Adrenal gland (tissue), 9 donors: ENCODE measurements at regions not wholly inside any gene's neighbourhood (a gene's known extent, or its start where the extent isn't known, plus 50 kb on each side); places are given as distances from the start of the nearest gene placed in this dataset.

Source experiments
- DNase-seq, 7 donors: peaks; one replicate each; pipeline ENCODE4 v3.0.0-alpha.2; 2019 to 2020
- H3K27ac ChIP-seq, 5 donors: fragments of 200-600 bp; sonication (generic) in 4 of 5; 1 replicate in 3 of 5; 2 replicates in 2 of 5; pipeline versions ENCODE4 v1.5.1 to v1.8.0; 2016 to 2020; ENCODE audit warnings: mild to moderate bottlenecking in 1 of 5
- H3K27me3 ChIP-seq: fragments of 200-600 bp; 2 replicates; pipeline ENCODE4 v1.8.0; 2021
- H3K36me3 ChIP-seq, 2 donors: fragments of 200-600 bp; replicated peaks in 1 of 2; 1 replicate in 1 of 2; 2 replicates in 1 of 2; pipeline versions ENCODE4 v1.5.1 to v1.8.0; 2018 to 2022
- H3K4me1 ChIP-seq, 2 donors: fragments of 200-600 bp; replicated peaks in 1 of 2; 1 replicate in 1 of 2; 2 replicates in 1 of 2; pipeline versions ENCODE4 v1.5.1 to v1.8.0; 2018 to 2021
- H3K4me3 ChIP-seq, 4 donors: fragments of 200-600 bp; sonication (generic) in 3 of 4; one replicate each; pipeline ENCODE4 v1.5.1; 2016 to 2018
- H3K9me3 ChIP-seq, 3 donors: fragments of 200-600 bp; sonication (generic) in 1 of 3; replicated peaks in 1 of 3; 1 replicate in 2 of 3; 2 replicates in 1 of 3; pipeline versions ENCODE4 v1.5.1 to v1.8.0; 2016 to 2021
- CTCF ChIP-seq, 6 experiments: fragments of 450-650 bp in 4 of 6; fragments of 200-600 bp in 2 of 6; sonication (generic) in 1 of 6; IDR thresholded peaks; 1 replicate in 5 of 6; 2 replicates in 1 of 6; pipeline versions ENCODE4 v1.5.1 to v1.8.0; 2016 to 2021; ENCODE audit warnings: antibody characterized with exemption in 6 of 6, mild to moderate bottlenecking in 2 of 6, moderate library complexity in 1 of 6
- POLR2A ChIP-seq, 2 donors: fragments of 450-650 bp; IDR thresholded peaks; one replicate each; pipeline ENCODE4 v1.6.1; 2017; ENCODE audit warnings: antibody characterized with exemption in 2 of 2, mild to moderate bottlenecking in 2 of 2, moderate library complexity in 1 of 2
- WGBS, 4 donors: extraction: QIAGEN DNeasy Blood & Tissue Kit in 2 of 4; methylation state at CpG; one replicate each; pipeline versions ENCODE4 v1.1.5 to v1.1.7; 2013 to 2017; 5-methylcytosine and 5-hydroxymethylcytosine counted together
- intact Hi-C, 2 donors: fragments of 100-400 bp; cut with DNase I; formaldehyde crosslinking; loops; one replicate each; pipeline versions ENCODE4 v1.14.1 to v1.15.0; 2022 to 2023
- donor health status: healthy with polysubstance abuse.
- donor health status: Bipolar disorder and iron deficiency.
- donor health status: DM: yes; HTN: yes; CAD: no.
- donor health status: DM: no; HTN: no; CAD: no.
- donor health status: DM: no; HTN: no; CAD: no.

DNA sequence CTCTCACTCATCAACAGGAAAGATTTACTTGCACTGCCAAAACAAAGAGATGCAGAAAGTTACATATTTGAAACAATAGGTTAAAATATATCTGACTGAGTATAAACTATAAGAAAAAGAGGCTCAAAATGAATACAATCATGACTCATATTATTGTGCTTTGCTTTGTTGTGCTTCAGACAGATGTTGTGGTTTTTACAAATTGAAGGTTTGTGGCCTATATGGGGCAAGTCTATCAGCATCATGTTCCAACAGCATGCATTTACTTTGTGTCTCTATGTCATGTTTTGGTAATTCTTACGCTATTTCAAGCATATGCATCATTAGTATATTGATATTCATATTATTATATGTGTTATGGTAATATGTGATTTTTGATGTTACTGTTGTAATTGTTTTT is 330.0 kb downstream of the PRR16 start:
- H3K9me3 ChIP-seq, result no peaks in the 10 kb centered on the region

DNA sequence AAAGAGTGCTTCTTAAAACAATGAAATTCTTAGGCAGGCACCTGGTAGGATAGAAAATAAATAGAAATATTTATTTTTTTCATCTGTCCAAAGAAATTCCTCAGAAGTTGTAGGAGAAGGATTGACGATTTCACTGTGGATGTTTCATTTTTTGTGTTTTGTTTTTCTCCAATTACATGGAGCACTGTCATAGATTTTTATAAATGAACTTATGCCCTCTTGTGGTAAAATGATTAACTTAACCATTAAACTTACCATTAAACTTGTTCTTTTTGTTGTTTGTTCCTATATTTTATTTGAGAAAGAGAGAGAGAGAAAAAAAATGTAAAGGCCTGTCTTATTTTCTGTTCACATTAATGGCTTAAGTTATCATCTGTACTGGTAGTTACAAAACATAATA is 339.2 kb downstream of the PRR16 start:
- Histone ChIP-seq H3K4me3 (no peak overlapping the region), H3K27me3 (no peaks in the 10 kb centered on the region), H3K27ac (no peak overlapping the region), H3K4me1 (no peaks in the 10 kb centered on the region), H3K36me3 (no peaks in the 10 kb centered on the region), H3K9me3 (no peaks in the 10 kb centered on the region)
- intact Hi-C loops, result no loop called here
- 4 to 15% (median 9%) methylated on average over 1 of the region's 1 CpG for WGBS, 4 donors
- TF ChIP-seq CTCF (IDR thresholded peaks at IDR 0.05) (peak in 4 of 6 experiments; percentile 9 to 30 (median 18)), POLR2A (IDR thresholded peaks at IDR 0.05) (no peak)
- no peak for DNase-seq

More for the DNA sequence above, 330.0 kb downstream of the PRR16 start:
- WGBS, 4 donors, result 70 to 85% (median 75%) methylated on average over 1 of the region's 1 CpG
- intact Hi-C loops, result no loop called here
- DNase-seq, result no peak
- Histone ChIP-seq H3K4me1 (no peaks in the 10 kb centered on the region), H3K36me3 (no peaks in the 10 kb centered on the region), H3K27me3 (no peaks in the 10 kb centered on the region), H3K27ac (no peak overlapping the region), H3K4me3 (no peak overlapping the region)
- no peak for TF ChIP-seq CTCF (IDR thresholded peaks at IDR 0.05)
- no peak for TF ChIP-seq POLR2A (IDR thresholded peaks at IDR 0.05)

GRCh38 chr5:120805131-120805530 is 341.0 kb downstream of the PRR16 start:
- DNase-seq, result no peak
- Histone ChIP-seq H3K36me3 (no peaks in the 10 kb centered on the region), H3K4me1 (no peaks in the 10 kb centered on the region), H3K4me3 (no peak overlapping the region), H3K27me3 (no peaks in the 10 kb centered on the region), H3K9me3 (no peaks in the 10 kb centered on the region), H3K27ac (no peak overlapping the region)
- WGBS, 4 donors, result 41 to 56% (median 51%) methylated on average over 2 of the region's 2 CpGs
- TF ChIP-seq CTCF (IDR thresholded peaks at IDR 0.05) (no peak), POLR2A (IDR thresholded peaks at IDR 0.05) (no peak)
- intact Hi-C loops, result no loop called here

DNA sequence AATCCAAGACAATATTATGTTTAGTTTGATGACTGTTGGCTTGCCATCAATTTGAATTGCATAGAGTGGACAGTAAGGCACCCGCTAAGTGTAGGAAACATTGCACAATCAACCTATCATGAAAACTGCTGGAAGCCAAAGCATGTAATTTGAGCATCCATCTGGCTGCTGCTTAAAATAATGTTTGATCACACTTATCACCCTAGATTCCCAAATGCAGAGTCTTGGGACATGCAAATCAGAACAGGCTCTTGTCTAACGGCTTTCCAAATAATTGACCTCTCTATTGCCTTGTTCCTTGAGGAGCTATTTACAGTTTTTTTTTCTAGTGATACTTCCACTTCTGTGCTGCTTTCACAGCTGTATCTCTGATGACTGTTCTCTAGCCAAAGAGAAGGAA is 342.1 kb downstream of the PRR16 start:
- intact Hi-C loops, result no loop called here
- no peak overlapping the region for H3K4me3 ChIP-seq
- 68 to 80% (median 72%) methylated on average over 2 of the region's 2 CpGs for WGBS, 4 donors
- no peak for TF ChIP-seq POLR2A (IDR thresholded peaks at IDR 0.05)
- TF ChIP-seq CTCF (IDR thresholded peaks at IDR 0.05), result no peak
- no peaks in the 10 kb centered on the region for H3K27me3 ChIP-seq
- H3K27ac ChIP-seq, result no peak overlapping the region
- DNase-seq, result no peak
- no peaks in the 10 kb centered on the region for H3K9me3 ChIP-seq
- H3K4me1 ChIP-seq, result no peaks in the 10 kb centered on the region
- no peaks in the 10 kb centered on the region for H3K36me3 ChIP-seq
